CD8-positive, alpha-beta memory T cell (primary cell): ENCODE measurements at regions not wholly inside any gene's neighbourhood (a gene's known extent, or its start where the extent isn't known, plus 50 kb on each side); places are given as distances from the start of the nearest gene placed in this dataset.
"Not testable (repeated sequence)": the region's sequence is repeated elsewhere in the genome, so short reads cannot be mapped to it uniquely, and the experiment has no call there.

Experiments
- CTCF ChIA-PET: fragments of 350-600 bp; sonication (Branson Sonifier 250); formaldehyde crosslinking; loops from one replicate; lab custom pipeline; 2021; ENCODE audit warnings: antibody characterized with exemption; lab: Charles Lee
- POLR2A ChIA-PET: fragments of 350-600 bp; sonication (Branson Sonifier 250); formaldehyde crosslinking; loops from one replicate; lab custom pipeline; 2021; ENCODE audit warnings: antibody characterized with exemption; lab: Charles Lee
- DNase-seq, 5 donors: peaks; one replicate each; pipeline versions ENCODE4 v3.0.0 to v3.0.0-alpha.2; 2020 to 2022; ENCODE audit warnings: mixed read lengths in 1 of 5
- H3K27ac ChIP-seq: one replicate; pipeline ENCODE4 v1.7.0; 2013; ENCODE audit warnings: low read depth, mild to moderate bottlenecking, low read length, moderate library complexity
- H3K27me3 ChIP-seq: 2 replicates; pipeline ENCODE4 v1.7.0; 2013; ENCODE audit warnings: low read length, mild to moderate bottlenecking; ENCODE audit not compliant: insufficient read depth, poor library complexity, severe bottlenecking
- H3K36me3 ChIP-seq: 2 replicates; pipeline ENCODE4 v1.7.0; 2013; ENCODE audit warnings: mild to moderate bottlenecking, low read length, moderate library complexity; ENCODE audit not compliant: insufficient read depth
- H3K4me1 ChIP-seq: 2 replicates; pipeline ENCODE4 v1.7.0; 2013; ENCODE audit warnings: mild to moderate bottlenecking, low read length, moderate library complexity; ENCODE audit not compliant: insufficient read depth
- H3K4me3 ChIP-seq: 2 replicates; pipeline ENCODE4 v1.7.0; 2013; ENCODE audit warnings: mild to moderate bottlenecking, low read length
- H3K9me3 ChIP-seq: 2 replicates; pipeline ENCODE4 v1.7.0; 2013; ENCODE audit warnings: mild to moderate bottlenecking, low read length
- H3K27ac Mint-ChIP-seq, 8 donors: one replicate each; pipeline ENCODE4 v1.8.0; 2020 to 2021; ENCODE audit warnings: mixed read lengths in 8 of 8, mild to moderate bottlenecking in 6 of 8, inconsistent platforms in 3 of 8, moderate library complexity in 3 of 8
- H3K27me3 Mint-ChIP-seq, 2 donors: one replicate each; pipeline ENCODE4 v1.8.0; 2020 to 2021; ENCODE audit warnings: mixed read lengths in 2 of 2, mild to moderate bottlenecking in 1 of 2, moderate library complexity in 1 of 2
- H3K36me3 Mint-ChIP-seq, 3 donors: one replicate each; pipeline ENCODE4 v1.8.0; 2020 to 2021; ENCODE audit warnings: mixed read lengths in 3 of 3, inconsistent platforms in 1 of 3, mild to moderate bottlenecking in 1 of 3
- H3K4me1 Mint-ChIP-seq, 3 donors: one replicate each; pipeline ENCODE4 v1.8.0; 2020 to 2021; ENCODE audit warnings: mixed read lengths in 3 of 3, inconsistent platforms in 1 of 3, mild to moderate bottlenecking in 1 of 3
- H3K4me3 Mint-ChIP-seq, 7 donors: one replicate each; pipeline ENCODE4 v1.8.0; 2020 to 2021; ENCODE audit warnings: mixed read lengths in 7 of 7, mild to moderate bottlenecking in 6 of 7, moderate library complexity in 4 of 7, inconsistent platforms in 2 of 7
- H3K9me3 Mint-ChIP-seq, 5 donors: one replicate each; pipeline ENCODE4 v1.8.0; 2020 to 2022; ENCODE audit warnings: mixed read lengths in 5 of 5, mild to moderate bottlenecking in 3 of 5, moderate library complexity in 2 of 5, inconsistent platforms in 1 of 5

DNA sequence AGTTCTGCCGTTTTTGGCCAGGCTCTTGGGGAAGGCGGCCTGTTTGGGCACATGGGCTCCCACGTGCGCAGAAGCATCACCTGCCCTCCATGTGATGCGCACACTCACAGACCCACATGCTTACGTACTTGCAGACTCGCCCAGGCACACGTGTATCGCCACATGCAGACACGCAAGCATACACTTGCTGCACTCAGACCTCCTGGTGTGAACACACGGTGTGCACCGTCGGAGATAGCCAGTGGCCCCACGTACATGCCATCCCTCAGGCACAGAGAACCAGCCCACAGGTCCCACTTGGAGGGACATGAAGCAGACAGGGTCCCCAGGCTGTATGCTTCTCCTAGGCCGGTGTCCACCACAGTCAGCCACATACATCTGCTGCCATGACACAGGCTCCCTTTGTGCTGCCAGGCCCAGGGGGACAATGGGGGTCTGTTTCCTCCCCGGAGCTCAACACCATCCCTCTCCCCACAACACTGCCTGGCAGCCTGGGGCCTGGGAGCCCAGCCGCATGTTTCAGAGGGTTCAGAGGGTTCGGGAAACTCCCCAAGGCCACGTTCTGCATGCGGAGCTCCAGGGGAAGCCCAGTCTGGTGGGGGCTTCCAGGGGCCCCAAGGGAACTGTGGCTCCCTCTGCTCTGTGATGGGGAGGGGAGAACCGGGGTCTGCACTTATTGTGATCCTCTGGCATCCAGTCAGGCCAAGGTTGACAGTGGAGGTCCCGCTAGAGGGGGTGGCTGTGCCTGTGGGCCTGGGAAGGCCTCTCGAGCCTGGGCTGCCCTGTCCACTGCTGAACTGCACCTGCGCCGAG is 208.1 kb upstream of the HAAO start:
- H3K4me3 ChIP-seq, result no peak overlapping the region
- Mint-ChIP-seq H3K9me3 (peaks cover 0 to 7% (median 4%) of the 10 kb centered on the region in 5 donors), H3K27ac (no peak overlapping the region), H3K36me3 (no peaks in the 10 kb centered on the region), H3K27me3 (no peaks in the 10 kb centered on the region), H3K4me1 (no peaks in the 10 kb centered on the region), H3K4me3 (peak overlapping the region in 1 of 7 donors; percentile 55)
- no peaks in the 10 kb centered on the region for H3K9me3 ChIP-seq
- DNase-seq, result no peak
- no peak overlapping the region for H3K27ac ChIP-seq
- H3K36me3 ChIP-seq, result no peaks in the 10 kb centered on the region
- no peaks in the 10 kb centered on the region for H3K4me1 ChIP-seq
- CTCF ChIA-PET, result no interaction called here
- POLR2A ChIA-PET, result no interaction called here
- no peaks in the 10 kb centered on the region for H3K27me3 ChIP-seq

DNA sequence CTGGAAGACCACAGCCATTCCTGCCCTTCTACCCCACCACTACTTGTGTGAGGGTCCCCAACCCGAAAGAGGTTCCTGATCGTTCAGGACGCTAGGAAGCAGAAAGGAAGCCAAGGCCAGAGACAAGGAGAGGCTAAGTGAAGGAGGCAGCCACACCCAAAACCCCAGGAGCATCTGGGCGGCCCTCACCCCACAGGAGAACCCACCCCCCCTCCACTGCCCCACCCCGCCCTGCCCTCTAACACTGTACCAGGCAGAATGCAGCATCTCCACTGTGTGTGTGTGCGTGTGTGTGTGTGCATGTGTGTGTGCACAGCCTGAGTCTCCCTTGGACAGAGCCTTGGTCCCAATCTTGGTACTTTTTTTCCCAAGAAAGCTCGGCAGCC is 207.5 kb upstream of the HAAO start:
- no peak overlapping the region for H3K4me3 ChIP-seq
- no peaks in the 10 kb centered on the region for H3K27me3 Mint-ChIP-seq
- H3K27ac Mint-ChIP-seq, result no peak overlapping the region
- H3K4me1 Mint-ChIP-seq, result no peaks in the 10 kb centered on the region
- H3K9me3 ChIP-seq, result no peaks in the 10 kb centered on the region
- H3K4me1 ChIP-seq, result no peaks in the 10 kb centered on the region
- no peak overlapping the region for H3K27ac ChIP-seq
- no peaks in the 10 kb centered on the region for H3K27me3 ChIP-seq
- H3K36me3 Mint-ChIP-seq, result no peaks in the 10 kb centered on the region
- CTCF ChIA-PET, result no interaction called here
- H3K9me3 Mint-ChIP-seq, result peaks cover 0 to 7% (median 5%) of the 10 kb centered on the region in 5 donors
- H3K4me3 Mint-ChIP-seq, result no peak overlapping the region
- DNase-seq, result no peak
- H3K36me3 ChIP-seq, result no peaks in the 10 kb centered on the region
- POLR2A ChIA-PET, result no interaction called here

DNA sequence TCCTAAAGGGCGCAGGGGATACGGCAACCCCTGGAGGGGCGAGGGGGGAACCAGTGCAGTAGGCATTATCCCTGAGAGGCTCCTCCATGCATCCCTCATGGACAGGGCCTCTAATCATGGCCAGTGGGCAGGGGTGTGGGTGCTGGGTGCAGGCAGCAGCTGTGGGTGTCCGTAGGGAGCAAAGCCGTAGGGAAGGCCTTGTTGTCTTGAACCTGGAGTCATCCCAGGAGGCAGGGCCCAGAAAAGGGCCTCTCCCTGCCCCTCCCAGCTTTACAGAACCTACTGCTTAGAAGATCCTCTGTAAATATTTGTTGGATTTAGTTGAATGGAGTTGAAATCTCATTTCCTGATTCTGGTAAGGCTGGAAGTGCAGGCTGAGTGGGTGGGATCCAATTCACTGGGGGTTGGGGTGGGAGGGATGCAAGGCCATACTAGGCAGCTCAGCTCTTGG is 207.0 kb upstream of the HAAO start:
- Mint-ChIP-seq H3K4me3 (no peak overlapping the region), H3K9me3 (peaks cover 0 to 7% (median 5%) of the 10 kb centered on the region in 5 donors), H3K4me1 (no peaks in the 10 kb centered on the region), H3K27me3 (no peaks in the 10 kb centered on the region), H3K36me3 (no peaks in the 10 kb centered on the region), H3K27ac (no peak overlapping the region)
- Histone ChIP-seq H3K27me3 (no peaks in the 10 kb centered on the region), H3K27ac (no peak overlapping the region), H3K4me1 (no peaks in the 10 kb centered on the region), H3K36me3 (no peaks in the 10 kb centered on the region), H3K4me3 (no peak overlapping the region), H3K9me3 (no peaks in the 10 kb centered on the region)
- no peak for DNase-seq
- CTCF ChIA-PET, result no interaction called here
- POLR2A ChIA-PET, result no interaction called here

DNA sequence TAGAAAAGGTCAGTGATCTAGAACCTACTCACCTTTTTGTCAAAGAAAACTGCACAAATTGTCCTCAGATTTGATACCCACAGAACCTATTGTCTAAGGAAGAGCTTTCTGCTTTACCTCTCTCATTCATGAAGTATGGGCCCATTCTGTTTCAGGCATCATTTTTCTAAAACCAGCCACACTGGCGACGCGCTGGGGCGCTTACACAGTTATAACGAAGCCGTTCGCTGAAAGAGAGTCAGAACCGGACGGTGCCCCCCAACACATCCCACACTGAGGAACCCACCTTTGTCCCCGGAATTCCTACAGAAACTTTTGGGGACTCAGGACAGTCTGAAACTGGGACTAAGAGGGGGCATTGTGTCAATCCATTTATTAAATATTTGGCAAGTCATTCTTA is 206.3 kb upstream of the HAAO start:
- POLR2A ChIA-PET, result no interaction called here
- Histone ChIP-seq H3K9me3 (no peaks in the 10 kb centered on the region), H3K4me3 (no peak overlapping the region), H3K4me1 (no peaks in the 10 kb centered on the region), H3K27ac (no peak overlapping the region), H3K27me3 (no peaks in the 10 kb centered on the region), H3K36me3 (no peaks in the 10 kb centered on the region)
- DNase-seq, result no peak
- Mint-ChIP-seq H3K27ac (no peak overlapping the region), H3K36me3 (no peaks in the 10 kb centered on the region), H3K9me3 (peaks cover 0 to 7% (median 5%) of the 10 kb centered on the region in 5 donors), H3K4me3 (no peak overlapping the region), H3K27me3 (no peaks in the 10 kb centered on the region), H3K4me1 (no peaks in the 10 kb centered on the region)
- CTCF ChIA-PET, result no interaction called here

DNA sequence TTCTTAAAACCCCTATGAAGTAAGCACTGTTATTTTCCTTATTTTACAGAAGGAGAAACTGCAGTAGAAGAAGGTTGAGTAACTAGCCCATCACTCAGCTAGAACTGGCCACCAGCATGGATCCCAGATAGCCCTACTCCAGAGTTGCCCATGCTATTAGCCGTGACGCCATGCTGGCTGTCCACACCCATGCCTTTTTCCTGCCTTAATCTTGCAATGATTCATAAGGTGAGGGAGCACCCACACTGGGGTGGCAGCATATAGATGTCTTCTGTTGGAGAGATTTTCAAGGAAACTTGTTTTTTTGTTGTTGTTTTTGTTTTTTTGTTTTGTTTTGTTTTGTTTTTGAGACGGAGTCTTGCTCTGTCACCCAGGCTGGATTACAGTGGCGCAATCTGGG is 204.1 kb upstream of the HAAO start:
- POLR2A ChIA-PET, result no interaction called here
- no peak for DNase-seq
- peak overlapping the region in 1 of 8 donors; percentile 50 for H3K27ac Mint-ChIP-seq
- H3K4me1 Mint-ChIP-seq, result no peaks in the 10 kb centered on the region
- H3K27ac ChIP-seq, result no peak overlapping the region
- no peaks in the 10 kb centered on the region for H3K27me3 Mint-ChIP-seq
- H3K9me3 Mint-ChIP-seq, result peaks cover 0 to 7% (median 5%) of the 10 kb centered on the region in 5 donors
- no peaks in the 10 kb centered on the region for H3K9me3 ChIP-seq
- H3K4me1 ChIP-seq, result no peaks in the 10 kb centered on the region
- H3K36me3 ChIP-seq, result no peaks in the 10 kb centered on the region
- H3K27me3 ChIP-seq, result no peaks in the 10 kb centered on the region
- H3K36me3 Mint-ChIP-seq, result no peaks in the 10 kb centered on the region
- H3K4me3 Mint-ChIP-seq, result no peak overlapping the region
- CTCF ChIA-PET, result no interaction called here
- H3K4me3 ChIP-seq, result no peak overlapping the region

DNA sequence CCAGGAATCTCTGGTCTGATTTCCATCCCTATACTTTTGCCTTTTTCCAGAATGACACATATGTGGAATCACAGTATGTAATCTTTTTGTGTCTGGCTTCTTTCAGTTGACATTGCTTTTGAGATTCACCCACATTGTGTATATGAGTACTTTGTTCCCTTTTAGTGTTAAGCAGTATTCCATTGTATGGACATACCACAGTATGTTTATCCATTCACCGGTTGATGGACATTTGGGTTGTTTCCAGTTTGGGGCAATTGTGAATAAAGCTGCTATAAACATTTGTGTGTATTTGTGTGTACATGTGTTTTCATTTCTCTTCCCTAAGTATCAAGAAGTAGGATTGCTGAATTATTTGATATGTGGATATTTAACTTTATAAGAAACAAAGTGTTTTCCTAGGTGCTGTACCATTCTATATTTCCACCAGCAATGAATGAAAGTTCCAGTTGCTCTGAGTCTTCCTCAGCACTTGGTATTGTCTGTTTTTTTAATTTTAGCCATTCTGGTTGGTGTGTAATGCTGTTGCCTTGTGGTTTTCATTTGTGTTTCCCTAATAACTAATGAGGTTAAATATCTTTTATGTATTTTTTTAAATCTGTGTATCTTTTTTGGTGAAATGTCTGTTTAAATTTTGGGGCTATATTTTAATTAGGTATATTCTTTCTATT is 203.5 kb upstream of the HAAO start:
- Mint-ChIP-seq H3K4me1 (no peaks in the 10 kb centered on the region), H3K36me3 (no peaks in the 10 kb centered on the region), H3K27me3 (no peaks in the 10 kb centered on the region), H3K27ac (no peak overlapping the region), H3K4me3 (no peak overlapping the region), H3K9me3 (peaks cover 0 to 7% (median 5%) of the 10 kb centered on the region in 5 donors)
- H3K27ac ChIP-seq, result no peak overlapping the region
- H3K4me1 ChIP-seq, result no peaks in the 10 kb centered on the region
- ChIA-PET POLR2A (no interaction called here), CTCF (no interaction called here)
- H3K27me3 ChIP-seq, result no peaks in the 10 kb centered on the region
- H3K4me3 ChIP-seq, result no peak overlapping the region
- no peaks in the 10 kb centered on the region for H3K36me3 ChIP-seq
- DNase-seq, result no peak
- H3K9me3 ChIP-seq, result no peaks in the 10 kb centered on the region

DNA sequence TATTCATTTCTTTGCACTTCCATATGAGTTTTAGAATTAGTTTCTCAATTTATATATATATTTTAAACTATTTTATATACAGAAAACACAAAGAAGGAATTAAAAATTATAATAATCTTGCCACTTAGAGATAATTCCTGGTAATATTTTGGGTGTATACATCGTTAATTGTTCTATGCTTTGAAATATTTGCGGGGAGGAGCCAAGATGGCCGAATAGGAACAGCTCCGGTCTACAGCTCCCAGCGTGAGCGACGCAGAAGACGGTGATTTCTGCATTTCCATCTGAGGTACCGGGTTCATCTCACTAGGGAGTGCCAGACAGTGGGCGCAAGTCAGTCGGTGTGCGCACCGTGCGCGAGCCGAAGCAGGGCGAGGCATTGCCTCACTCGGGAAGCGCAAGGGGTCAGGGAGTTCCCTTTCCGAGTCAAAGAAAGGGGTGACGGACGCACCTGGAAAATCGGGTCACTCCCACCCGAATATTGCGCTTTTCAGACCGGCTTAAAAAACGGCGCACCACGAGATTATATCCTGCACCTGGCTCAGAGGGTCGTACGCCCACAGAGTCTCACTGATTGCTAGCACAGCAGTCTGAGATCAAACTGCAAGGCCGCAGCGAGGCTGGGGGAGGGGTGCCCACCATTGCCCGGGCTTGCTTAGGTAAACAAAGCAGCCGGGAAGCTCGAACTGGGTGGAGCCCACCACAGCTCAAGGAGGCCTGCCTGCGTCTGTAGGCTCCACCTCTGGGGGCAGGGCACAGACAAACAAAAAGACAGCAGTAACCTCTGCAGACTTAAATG is 197.1 kb upstream of the HAAO start:
- H3K4me3 Mint-ChIP-seq, H3K27me3 ChIP-seq, POLR2A ChIA-PET, CTCF ChIA-PET, H3K27ac ChIP-seq, H3K4me3 ChIP-seq, H3K36me3 ChIP-seq, H3K4me1 ChIP-seq, H3K36me3 Mint-ChIP-seq, H3K4me1 Mint-ChIP-seq, H3K9me3 ChIP-seq, DNase-seq, H3K9me3 Mint-ChIP-seq: not testable (repeated sequence)
- peaks cover 6 to 10% of the 10 kb centered on the region in 2 donors for H3K27me3 Mint-ChIP-seq
- H3K27ac Mint-ChIP-seq, result peak overlapping the region in 1 of 8 donors; percentile 22

DNA sequence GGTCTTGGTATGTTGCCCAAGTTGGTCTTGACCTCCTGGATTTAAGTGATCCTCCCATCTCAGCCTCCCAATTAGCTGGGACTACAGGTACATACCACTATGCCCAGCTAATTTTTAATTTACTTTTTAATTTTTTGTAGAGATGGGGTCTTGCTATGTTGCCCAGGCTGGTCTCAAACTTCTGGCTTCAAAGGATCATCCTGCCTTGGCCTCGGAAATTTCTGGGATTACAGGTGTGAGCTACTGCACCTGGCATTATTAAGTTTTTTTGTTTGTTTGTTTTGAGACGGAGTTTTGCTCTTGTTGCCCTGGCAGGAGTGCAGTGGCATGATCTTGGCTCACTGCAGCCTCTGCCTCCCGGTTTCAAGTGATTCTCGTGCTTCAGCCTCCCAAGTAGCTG is 195.7 kb upstream of the HAAO start:
- H3K27me3 Mint-ChIP-seq, result peaks cover 6 to 10% of the 10 kb centered on the region in 2 donors
- H3K27ac Mint-ChIP-seq, H3K4me1 Mint-ChIP-seq, H3K9me3 ChIP-seq, H3K27me3 ChIP-seq, H3K27ac ChIP-seq, CTCF ChIA-PET, H3K4me3 Mint-ChIP-seq, H3K36me3 ChIP-seq, POLR2A ChIA-PET, DNase-seq, H3K4me1 ChIP-seq, H3K9me3 Mint-ChIP-seq, H3K36me3 Mint-ChIP-seq, H3K4me3 ChIP-seq: not testable (repeated sequence)
